ENCODE measurements at regions not wholly inside any gene's neighbourhood (a gene's known extent, or its start where the extent isn't known, plus 50 kb on each side); places are given as distances from the start of the nearest gene placed in this dataset.

DNA sequence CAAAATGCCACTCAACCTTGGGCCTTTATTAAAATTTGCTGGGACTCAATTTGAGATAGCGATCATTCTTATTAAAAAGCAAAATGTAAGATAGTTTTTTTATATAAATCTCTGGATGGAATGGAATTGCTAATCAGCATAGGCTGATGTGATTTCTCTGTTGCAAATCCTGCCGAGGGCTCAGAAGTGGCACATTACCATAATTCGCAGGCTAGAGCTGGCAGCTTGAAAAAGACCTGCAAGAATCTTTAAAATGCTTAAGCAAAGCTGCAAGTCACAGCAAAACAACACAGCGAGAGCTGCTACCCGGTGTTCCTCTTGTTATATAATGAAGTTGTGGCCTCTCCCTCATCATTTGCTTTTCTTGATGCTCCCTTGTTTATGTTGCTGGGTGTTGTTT lies 448.1 kb downstream of the GATA3 start:
- no peak for TF ChIP-seq CTCF (IDR thresholded peaks at IDR 0.05; ENCODE audit: borderline replicate concordance, insufficient read depth, low read depth, low read length)
- H3K4me3 ChIP-seq (ENCODE audit: low read depth, low read length), result no peak overlapping the region

DNA sequence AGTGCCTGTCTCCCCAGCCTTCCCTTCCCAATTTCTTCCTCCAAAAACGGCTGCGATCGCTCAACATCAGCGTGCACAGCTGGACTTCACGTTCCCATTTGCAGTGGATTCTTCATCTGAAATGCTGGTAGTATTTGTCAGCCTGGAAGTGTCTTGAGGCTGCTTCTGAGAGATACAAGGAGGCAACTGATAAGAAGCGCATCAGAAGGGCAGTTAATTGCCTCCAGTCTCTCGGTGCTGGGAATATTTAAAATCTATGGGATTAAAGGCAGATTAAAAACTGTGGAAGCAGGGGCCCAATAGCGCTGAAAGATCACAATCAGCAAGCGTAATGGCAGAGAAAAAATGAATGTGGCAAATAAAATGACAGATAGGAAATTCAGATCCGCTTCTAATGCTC lies 450.0 kb downstream of the GATA3 start:
- no peak overlapping the region for H3K4me3 ChIP-seq (ENCODE audit: low read depth, low read length)
- no peak for TF ChIP-seq CTCF (IDR thresholded peaks at IDR 0.05; ENCODE audit: borderline replicate concordance, insufficient read depth, low read depth, low read length)

- TF ChIP-seq CTCF (IDR thresholded peaks at IDR 0.05; ENCODE audit: borderline replicate concordance, insufficient read depth, low read depth, low read length), result no peak
- no peak overlapping the region for H3K4me3 ChIP-seq (ENCODE audit: low read depth, low read length)
Measured at GRCh38 chr10:8507156-8507555, 452.7 kb downstream of the GATA3 start.

DNA sequence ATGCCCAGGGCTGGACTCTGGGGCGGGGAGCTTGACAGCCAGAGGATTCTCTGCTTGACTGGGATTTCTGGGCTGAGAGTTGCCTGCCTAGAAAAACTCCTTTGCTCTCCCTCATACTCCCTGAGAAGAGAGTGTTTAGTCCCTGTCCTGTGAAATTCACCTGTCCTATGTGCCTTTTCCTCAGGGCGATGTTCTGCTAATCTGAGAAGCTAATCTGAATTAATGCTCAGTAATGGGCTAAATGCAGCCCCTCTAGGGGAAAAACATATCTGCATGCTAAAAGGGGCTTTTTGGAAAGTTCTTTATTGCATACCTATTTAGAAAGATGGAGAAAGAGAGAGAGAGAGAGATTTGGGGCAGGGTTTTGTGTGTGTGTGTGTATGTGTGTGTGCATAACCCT lies 454.4 kb downstream of the GATA3 start:
- no peak for TF ChIP-seq CTCF (IDR thresholded peaks at IDR 0.05; ENCODE audit: borderline replicate concordance, insufficient read depth, low read depth, low read length)

GRCh38 chr10:8510471-8510870 lies 456.0 kb downstream of the GATA3 start:
- H3K4me3 ChIP-seq (ENCODE audit: low read depth, low read length), result no peak overlapping the region
- no peak for TF ChIP-seq CTCF (IDR thresholded peaks at IDR 0.05; ENCODE audit: borderline replicate concordance, insufficient read depth, low read depth, low read length)

More for the DNA sequence above, 454.4 kb downstream of the GATA3 start:
- no peak overlapping the region for H3K4me3 ChIP-seq (ENCODE audit: low read depth, low read length)

DNA sequence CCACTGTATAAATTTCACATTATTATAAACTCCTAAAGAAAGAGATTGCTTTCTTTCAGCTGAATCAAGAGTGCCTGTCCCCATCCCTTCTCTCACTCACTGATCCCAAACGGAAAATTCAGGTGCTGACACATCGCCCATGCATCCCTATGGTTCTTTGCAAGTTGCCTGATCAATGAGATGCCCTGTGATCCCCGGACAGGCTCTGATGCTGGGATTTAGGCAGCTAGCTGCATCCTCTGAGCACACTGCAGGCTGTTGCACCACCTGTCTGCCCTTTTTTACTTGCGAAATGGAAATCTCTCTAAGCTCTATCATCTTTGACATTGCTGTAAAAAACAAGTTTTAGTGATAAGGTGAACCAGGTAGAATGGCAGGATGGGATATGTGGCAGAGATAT lies 456.5 kb downstream of the GATA3 start:
- H3K4me3 ChIP-seq (ENCODE audit: low read depth, low read length), result no peak overlapping the region
- TF ChIP-seq CTCF (IDR thresholded peaks at IDR 0.05; ENCODE audit: borderline replicate concordance, insufficient read depth, low read depth, low read length), result no peak

- TF ChIP-seq CTCF (IDR thresholded peaks at IDR 0.05; ENCODE audit: borderline replicate concordance, insufficient read depth, low read depth, low read length), result no peak
- no peak overlapping the region for H3K4me3 ChIP-seq (ENCODE audit: low read depth, low read length)
Measured at GRCh38 chr10:8513155-8514147, 459.0 kb downstream of the GATA3 start.

Data from GM12875 (cell line).